B cell (primary cell): ENCODE measurements at regions not wholly inside any gene's neighbourhood (a gene's known extent, or its start where the extent isn't known, plus 50 kb on each side); places are given as distances from the start of the nearest gene placed in this dataset.

Experiments
- ATAC-seq: fragments of 200-7000 bp; cut with Tn5 transposase; one replicate; pipeline ENCODE4 v1.10.0; 2021; ENCODE audit warnings: low read depth, mild to moderate bottlenecking, moderate number of reproducible peaks, moderate library complexity
- CTCF ChIA-PET: fragments of 350-600 bp; sonication (Branson Sonifier 250); formaldehyde crosslinking; loops from one replicate; lab custom pipeline; 2021; ENCODE audit warnings: antibody characterized with exemption, inconsistent platforms; lab: Charles Lee
- POLR2A ChIA-PET: fragments of 350-600 bp; sonication (Branson Sonifier 250); formaldehyde crosslinking; loops from one replicate; lab custom pipeline; 2021; ENCODE audit warnings: antibody characterized with exemption; lab: Charles Lee
- DNase-seq: peaks from one replicate; pipeline ENCODE4 v3.0.0; 2013
- H2AFZ ChIP-seq: 2 replicates; pipeline ENCODE4 v1.6.1; 2012; ENCODE audit warnings: mild to moderate bottlenecking, low read depth, low read length; ENCODE audit not compliant: insufficient read depth, poor library complexity, severe bottlenecking
- H3K27ac ChIP-seq, 2 donors: 1 replicate in 1 of 2; 2 replicates in 1 of 2; pipeline ENCODE4 v1.5.1; 2012 to 2013; ENCODE audit warnings: low read length in 2 of 2, mild to moderate bottlenecking in 2 of 2, moderate library complexity in 1 of 2
- H3K27me3 ChIP-seq, 4 experiments: fragments of 200-600 bp in 1 of 4; sonication (generic) in 1 of 4; replicated peaks in 1 of 4; 1 replicate in 2 of 4; 2 replicates in 2 of 4; pipeline versions ENCODE4 v1.6.1 to v1.7.0; 2013 to 2016; ENCODE audit warnings: low read length in 3 of 4, mild to moderate bottlenecking in 2 of 4, mixed read lengths in 1 of 4, moderate library complexity in 1 of 4; ENCODE audit not compliant: insufficient read depth in 4 of 4, control insufficient read depth in 3 of 4; ENCODE audit errors: control extremely low read depth in 1 of 4
- H3K36me3 ChIP-seq, 2 experiments: replicated peaks in 1 of 2; 1 replicate in 1 of 2; 2 replicates in 1 of 2; pipeline versions ENCODE4 v1.6.1 to v1.7.1; 2013; ENCODE audit warnings: low read length in 1 of 2; ENCODE audit not compliant: insufficient read depth in 2 of 2, control insufficient read depth in 1 of 2; ENCODE audit errors: control extremely low read depth in 1 of 2, extremely low read depth in 1 of 2
- H3K4me1 ChIP-seq, 2 donors: fragments of 200-600 bp in 1 of 2; sonication (generic) in 1 of 2; 1 replicate in 1 of 2; 2 replicates in 1 of 2; pipeline versions ENCODE4 v1.5.1 to v1.6.1; 2013 to 2017; ENCODE audit warnings: low read length in 2 of 2; ENCODE audit not compliant: control insufficient read depth in 2 of 2, insufficient read depth in 2 of 2
- H3K4me2 ChIP-seq: replicated peaks from 2 replicates; pipeline ENCODE3; 2012; ENCODE audit warnings: mild to moderate bottlenecking, low read depth, low read length; ENCODE audit not compliant: poor library complexity, severe bottlenecking
- H3K4me3 ChIP-seq, 5 experiments: fragments of 200-600 bp in 1 of 5; sonication (generic) in 1 of 5; 1 replicate in 3 of 5; 2 replicates in 2 of 5; pipeline versions ENCODE4 v1.5.1 to v1.7.0; 2011 to 2016; ENCODE audit warnings: low read length in 4 of 5, mild to moderate bottlenecking in 4 of 5, low read depth in 2 of 5, control low read depth in 1 of 5, moderate library complexity in 1 of 5; ENCODE audit not compliant: insufficient read depth in 1 of 5; ENCODE audit errors: control extremely low read depth in 1 of 5, extremely low read depth in 1 of 5
- H3K79me2 ChIP-seq: fragments of 200-600 bp; sonication (generic); one replicate; pipeline ENCODE4 v1.6.0; 2016; ENCODE audit warnings: low read length; ENCODE audit not compliant: control insufficient read depth, insufficient read depth
- H3K9ac ChIP-seq: fragments of 200-600 bp; sonication (generic); 2 replicates; pipeline ENCODE4 v1.6.1; 2017; ENCODE audit warnings: mild to moderate bottlenecking, low read length, moderate library complexity
- H3K9me3 ChIP-seq, 3 donors: one replicate each; pipeline versions ENCODE4 v1.6.1 to v1.7.1; 2013; ENCODE audit warnings: low read length in 2 of 3; ENCODE audit not compliant: control insufficient read depth in 2 of 3, insufficient read depth in 1 of 3; ENCODE audit errors: control extremely low read depth in 1 of 3
- H4K20me1 ChIP-seq: 2 replicates; pipeline ENCODE4 v1.6.0; 2012; ENCODE audit warnings: mild to moderate bottlenecking, low read length; ENCODE audit not compliant: insufficient read depth, control insufficient read depth, poor library complexity, severe bottlenecking
- H3K27ac Mint-ChIP-seq: one replicate; pipeline ENCODE4 v1.8.0; 2021; ENCODE audit warnings: mixed read lengths
- H3K27me3 Mint-ChIP-seq: one replicate; pipeline ENCODE4 v1.8.0; 2021; ENCODE audit warnings: mixed read lengths
- H3K4me1 Mint-ChIP-seq: one replicate; pipeline ENCODE4 v1.8.0; 2021; ENCODE audit warnings: mixed read lengths
- H3K4me3 Mint-ChIP-seq: one replicate; pipeline ENCODE4 v1.8.0; 2021; ENCODE audit warnings: mixed read lengths
- H3K9me3 Mint-ChIP-seq: one replicate; pipeline ENCODE4 v1.8.0; 2022; ENCODE audit warnings: mixed read lengths; ENCODE audit not compliant: insufficient read depth
- CTCF ChIP-seq: fragments of 200-600 bp; IDR thresholded peaks from one replicate; pipeline ENCODE4 v1.8.0; 2022; ENCODE audit warnings: antibody characterized with exemption, mild to moderate bottlenecking
- EZH2 ChIP-seq: IDR thresholded peaks from 2 replicates; pipeline ENCODE4 v1.6.1; 2012; ENCODE audit warnings: borderline replicate concordance, low read depth, mild to moderate bottlenecking, moderate library complexity, low read length; ENCODE audit not compliant: insufficient read depth, poor library complexity, severe bottlenecking
- WGBS: methylation state at CpG from one replicate; pipeline ENCODE4 v1.1.5; 2013; ENCODE audit warnings: missing lambda C conversion rate; ENCODE audit not compliant: insufficient coverage; 5-methylcytosine and 5-hydroxymethylcytosine counted together
- intact Hi-C: fragments of 100-400 bp; cut with micrococcal nuclease; formaldehyde crosslinking; loops from one replicate; pipeline ENCODE4 v1.10.0; 2022

DNA sequence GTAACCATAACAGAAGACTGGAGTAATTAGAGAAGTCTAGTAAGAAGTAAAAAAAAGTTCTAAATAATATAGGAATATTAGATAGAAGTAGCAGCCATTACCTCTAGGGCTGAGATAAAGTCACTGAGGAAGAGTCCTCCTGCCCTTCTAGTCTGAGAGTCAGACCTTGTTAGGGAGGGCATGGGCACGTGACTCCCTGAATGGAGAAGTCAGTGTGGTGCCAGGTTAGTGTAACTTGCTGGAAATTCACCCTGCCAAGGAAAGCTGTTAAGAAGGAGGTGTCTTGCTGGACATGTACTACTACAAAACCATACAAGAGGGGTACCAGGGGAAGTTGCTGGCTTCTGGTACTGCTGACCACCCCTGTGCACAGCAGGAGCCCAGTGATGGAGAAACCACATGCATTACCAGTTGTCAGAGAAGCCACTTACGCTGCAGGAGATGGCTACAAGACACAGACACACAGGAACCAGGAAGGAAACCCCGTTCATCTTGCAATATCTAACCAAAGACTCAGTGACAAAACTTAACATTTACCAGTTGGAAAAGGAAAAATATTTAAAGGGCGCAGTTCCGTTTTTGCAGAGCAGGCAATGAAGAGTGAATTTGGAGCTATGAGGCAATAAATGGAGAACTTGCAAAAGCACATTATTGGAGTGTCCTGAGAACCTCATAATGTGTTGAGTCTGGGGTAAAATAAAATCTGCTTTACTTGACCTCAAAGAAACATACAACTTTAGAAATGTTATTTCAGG is 77.2 kb upstream of the TLK1 start:
- no peak overlapping the region for H3K9ac ChIP-seq
- ATAC-seq (no peak), DNase-seq (no peak)
- no peak overlapping the region for H3K27ac ChIP-seq
- peaks cover 7% of the 10 kb centered on the region for H3K27me3 Mint-ChIP-seq
- no peaks in the 10 kb centered on the region for H3K9me3 Mint-ChIP-seq
- TF ChIP-seq CTCF (no peak), EZH2 (no peak)
- no peaks in the 10 kb centered on the region for H3K79me2 ChIP-seq
- ChIA-PET POLR2A (no interaction called here), CTCF (no interaction called here)
- H3K27ac Mint-ChIP-seq: no peak overlapping the region
- intact Hi-C loops: no loop called here
- no peak overlapping the region for H3K4me3 ChIP-seq
- H3K4me1 ChIP-seq: peaks cover 5 to 9% of the 10 kb centered on the region in 2 donors
- H4K20me1 ChIP-seq: no peaks in the 10 kb centered on the region
- H3K36me3 ChIP-seq: no peaks in the 10 kb centered on the region
- H3K27me3 ChIP-seq: no peaks in the 10 kb centered on the region
- WGBS: 80% methylated on average over 2 of the region's 5 CpGs
- peaks cover 13% of the 10 kb centered on the region for H3K4me1 Mint-ChIP-seq
- no peak overlapping the region for H3K4me2 ChIP-seq
- no peaks in the 10 kb centered on the region for H3K9me3 ChIP-seq
- H3K4me3 Mint-ChIP-seq: no peak overlapping the region
- H2AFZ ChIP-seq: no peak overlapping the region

GRCh38 chr2:171235262-171235881 is 74.7 kb upstream of the TLK1 start:
- no peak for TF ChIP-seq EZH2
- TF ChIP-seq CTCF: no peak
- Histone ChIP-seq H2AFZ (no peak overlapping the region), H4K20me1 (no peaks in the 10 kb centered on the region), H3K4me2 (no peak overlapping the region), H3K9me3 (no peaks in the 10 kb centered on the region), H3K4me1 (peaks cover 5 to 9% of the 10 kb centered on the region in 2 donors), H3K27ac (no peak overlapping the region), H3K27me3 (no peaks in the 10 kb centered on the region), H3K79me2 (no peaks in the 10 kb centered on the region), H3K36me3 (no peaks in the 10 kb centered on the region), H3K9ac (no peak overlapping the region), H3K4me3 (no peak overlapping the region)
- no peak for DNase-seq
- H3K27me3 Mint-ChIP-seq: peaks cover 7% of the 10 kb centered on the region
- ChIA-PET CTCF (no interaction called here), POLR2A (interaction anchor here (0.6 kb wide), 1 partner anchor 55 kb away, joined by 3 read pairs; no protein-coding TSS in a partner anchor)
- no peak for ATAC-seq
- H3K27ac Mint-ChIP-seq: no peak overlapping the region
- H3K4me3 Mint-ChIP-seq: no peak overlapping the region
- WGBS: 98% methylated on average over 8 of the region's 8 CpGs
- intact Hi-C loops: no loop called here
- peaks cover 13% of the 10 kb centered on the region for H3K4me1 Mint-ChIP-seq
- no peaks in the 10 kb centered on the region for H3K9me3 Mint-ChIP-seq
